T-cell (primary cell): ENCODE measurements at regions not wholly inside any gene's neighbourhood (a gene's known extent, or its start where the extent isn't known, plus 50 kb on each side); places are given as distances from the start of the nearest gene placed in this dataset.

Experiments
- ATAC-seq, 4 experiments: fragments of 200-7000 bp in 3 of 4; fragments of 150-1000 bp in 1 of 4; cut with Tn5 transposase; replicated peaks in 1 of 4; 1 replicate in 3 of 4; 2 replicates in 1 of 4; pipeline ENCODE4 v1.10.0; 2021; ENCODE audit warnings: moderate library complexity in 3 of 4, mild to moderate bottlenecking in 2 of 4, moderate number of reproducible peaks in 1 of 4
- CTCF ChIA-PET, 2 donors: fragments of 300-600 bp; sonication (Branson Sonifier 250); formaldehyde crosslinking; loops; one replicate each; lab custom pipeline; 2022; ENCODE audit warnings: antibody characterized with exemption in 2 of 2; lab: Charles Lee
- POLR2A ChIA-PET, 2 donors: fragments of 300-600 bp; sonication (Branson Sonifier 250); formaldehyde crosslinking; loops; one replicate each; lab custom pipeline; 2022; ENCODE audit warnings: antibody characterized with exemption in 2 of 2; lab: Charles Lee
- DNase-seq, 35 experiments: peaks; one replicate each; pipeline versions ENCODE4 v3.0.0 to v3.0.0-alpha.2; 2013 to 2023
- H3K27ac ChIP-seq: one replicate; pipeline ENCODE4 v1.5.1; 2013; ENCODE audit warnings: low read length
- H3K27me3 ChIP-seq, 2 experiments: replicated peaks in 1 of 2; 1 replicate in 1 of 2; 2 replicates in 1 of 2; pipeline versions ENCODE4 v1.6.1 to v1.7.0; 2013; ENCODE audit warnings: low read length in 1 of 2, mixed read lengths in 1 of 2; ENCODE audit not compliant: control insufficient read depth in 2 of 2, insufficient read depth in 2 of 2; ENCODE audit errors: extremely low read depth in 1 of 2
- H3K36me3 ChIP-seq, 2 donors: 1 replicate in 1 of 2; 2 replicates in 1 of 2; pipeline versions ENCODE4 v1.6.1 to v1.7.0; 2013; ENCODE audit warnings: low read length in 1 of 2; ENCODE audit not compliant: control insufficient read depth in 2 of 2, insufficient read depth in 1 of 2; ENCODE audit errors: extremely low read depth in 1 of 2
- H3K4me1 ChIP-seq, 2 experiments: 1 replicate in 1 of 2; 2 replicates in 1 of 2; pipeline versions ENCODE4 v1.6.1 to v1.7.0; 2013; ENCODE audit warnings: low read length in 2 of 2, mixed read lengths in 1 of 2; ENCODE audit not compliant: insufficient read depth in 2 of 2, control insufficient read depth in 1 of 2; ENCODE audit errors: extremely low read depth in 1 of 2
- H3K4me3 ChIP-seq, 2 donors: 1 replicate in 1 of 2; 2 replicates in 1 of 2; pipeline versions ENCODE4 v1.5.1 to v1.7.0; 2013; ENCODE audit warnings: mild to moderate bottlenecking in 2 of 2, low read length in 1 of 2, moderate library complexity in 1 of 2; ENCODE audit not compliant: control insufficient read depth in 1 of 2; ENCODE audit errors: extremely low read depth in 1 of 2
- H3K9me3 ChIP-seq: 2 replicates; pipeline ENCODE4 v1.7.0; 2013
- H3K27ac Mint-ChIP-seq, 2 donors: one replicate each; pipeline ENCODE4 v1.8.0; 2020 to 2021; ENCODE audit warnings: mild to moderate bottlenecking in 2 of 2, mixed read lengths in 2 of 2
- H3K27me3 Mint-ChIP-seq, 2 donors: one replicate each; pipeline ENCODE4 v1.8.0; 2021 to 2022; ENCODE audit warnings: mixed read lengths in 2 of 2
- H3K36me3 Mint-ChIP-seq: one replicate; pipeline ENCODE4 v1.8.0; 2021; ENCODE audit warnings: mixed read lengths
- H3K4me1 Mint-ChIP-seq, 3 donors: one replicate each; pipeline ENCODE4 v1.8.0; 2020 to 2022; ENCODE audit warnings: mixed read lengths in 3 of 3, mild to moderate bottlenecking in 1 of 3
- H3K4me3 Mint-ChIP-seq, 3 donors: one replicate each; pipeline ENCODE4 v1.8.0; 2020 to 2022; ENCODE audit warnings: mild to moderate bottlenecking in 3 of 3, mixed read lengths in 3 of 3, moderate library complexity in 3 of 3
- H3K9me3 Mint-ChIP-seq, 3 donors: one replicate each; pipeline ENCODE4 v1.8.0; 2020 to 2022; ENCODE audit warnings: mixed read lengths in 3 of 3
- WGBS: methylation state at CpG from one replicate; pipeline ENCODE4 v1.1.5; 2013; ENCODE audit warnings: missing lambda C conversion rate; ENCODE audit not compliant: insufficient coverage; 5-methylcytosine and 5-hydroxymethylcytosine counted together

GRCh38 chr6:104629826-104630225, 229.9 kb downstream of the HACE1 start:
- Histone ChIP-seq H3K4me3 (no peak overlapping the region), H3K27me3 (peaks cover 0 to 3% of the 10 kb centered on the region in 2 experiments), H3K36me3 (no peaks in the 10 kb centered on the region), H3K9me3 (no peaks in the 10 kb centered on the region), H3K27ac (no peak overlapping the region), H3K4me1 (no peaks in the 10 kb centered on the region)
- H3K4me3 Mint-ChIP-seq: no peak overlapping the region
- DNase-seq: no peak
- H3K4me1 Mint-ChIP-seq: no peaks in the 10 kb centered on the region
- no peaks in the 10 kb centered on the region for H3K9me3 Mint-ChIP-seq
- WGBS: no CpG with 5 or more reads among the region's 4 CpGs
- H3K27me3 Mint-ChIP-seq: peaks cover 0 to 13% of the 10 kb centered on the region in 2 donors
- no peaks in the 10 kb centered on the region for H3K36me3 Mint-ChIP-seq
- ATAC-seq: no peak
- H3K27ac Mint-ChIP-seq: no peak overlapping the region
- CTCF ChIA-PET: no interaction called here
- POLR2A ChIA-PET: no interaction called here

GRCh38 chr6:104625536-104625935, 234.2 kb downstream of the HACE1 start:
- no peaks in the 10 kb centered on the region for H3K36me3 Mint-ChIP-seq
- no peaks in the 10 kb centered on the region for H3K36me3 ChIP-seq
- ATAC-seq (no peak), DNase-seq (no peak)
- no peak overlapping the region for H3K4me3 Mint-ChIP-seq
- H3K27me3 ChIP-seq: peaks cover 0 to 3% of the 10 kb centered on the region in 2 experiments
- H3K4me3 ChIP-seq: no peak overlapping the region
- no peaks in the 10 kb centered on the region for H3K9me3 ChIP-seq
- no peaks in the 10 kb centered on the region for H3K9me3 Mint-ChIP-seq
- H3K27me3 Mint-ChIP-seq: peaks cover 0 to 10% of the 10 kb centered on the region in 2 donors
- H3K27ac ChIP-seq: no peak overlapping the region
- ChIA-PET CTCF (no interaction called here), POLR2A (no interaction called here)
- no peaks in the 10 kb centered on the region for H3K4me1 ChIP-seq
- H3K4me1 Mint-ChIP-seq: peaks cover 6 to 7% (median 7%) of the 10 kb centered on the region in 3 donors
- H3K27ac Mint-ChIP-seq: no peak overlapping the region
- WGBS: 79% methylated on average over 4 of the region's 5 CpGs

GRCh38 chr6:104623052-104623690, 236.5 kb downstream of the HACE1 start:
- ChIA-PET CTCF (no interaction called here), POLR2A (no interaction called here)
- peaks cover 0 to 3% of the 10 kb centered on the region in 2 experiments for H3K27me3 ChIP-seq
- H3K9me3 Mint-ChIP-seq: no peaks in the 10 kb centered on the region
- no peak overlapping the region for H3K27ac ChIP-seq
- DNase-seq (no peak), ATAC-seq (peak in 1 of 4 experiments; percentile 45)
- H3K9me3 ChIP-seq: no peaks in the 10 kb centered on the region
- H3K27me3 Mint-ChIP-seq: peaks cover 0 to 10% of the 10 kb centered on the region in 2 donors
- no peak overlapping the region for H3K27ac Mint-ChIP-seq
- H3K36me3 Mint-ChIP-seq: no peaks in the 10 kb centered on the region
- H3K4me3 ChIP-seq: no peak overlapping the region
- H3K4me3 Mint-ChIP-seq: peak overlapping the region in 2 of 3 donors; percentile 43 to 55
- no peaks in the 10 kb centered on the region for H3K4me1 ChIP-seq
- peaks cover 6 to 7% (median 7%) of the 10 kb centered on the region in 3 donors for H3K4me1 Mint-ChIP-seq
- WGBS: 11% methylated on average over 6 of the region's 9 CpGs
- no peaks in the 10 kb centered on the region for H3K36me3 ChIP-seq

- POLR2A ChIA-PET: no interaction called here
- no peak overlapping the region for H3K27ac ChIP-seq
- Mint-ChIP-seq H3K36me3 (no peaks in the 10 kb centered on the region), H3K27me3 (peaks cover 0 to 4% of the 10 kb centered on the region in 2 donors), H3K27ac (no peak overlapping the region), H3K4me3 (no peak overlapping the region), H3K4me1 (peaks cover 6 to 7% (median 7%) of the 10 kb centered on the region in 3 donors), H3K9me3 (no peaks in the 10 kb centered on the region)
- peaks cover 0 to 3% of the 10 kb centered on the region in 2 experiments for H3K27me3 ChIP-seq
- no peaks in the 10 kb centered on the region for H3K4me1 ChIP-seq
- H3K9me3 ChIP-seq: no peaks in the 10 kb centered on the region
- CTCF ChIA-PET: no interaction called here
- WGBS: no CpG with 5 or more reads among the region's 2 CpGs
- ATAC-seq (no peak), DNase-seq (no peak)
- H3K4me3 ChIP-seq: no peak overlapping the region
- H3K36me3 ChIP-seq: no peaks in the 10 kb centered on the region
Measured at GRCh38 chr6:104621396-104621795, 238.3 kb downstream of the HACE1 start.

- H3K27me3 ChIP-seq: no peaks in the 10 kb centered on the region
- H3K27ac ChIP-seq: no peak overlapping the region
- no peak overlapping the region for H3K4me3 Mint-ChIP-seq
- H3K4me1 ChIP-seq: no peaks in the 10 kb centered on the region
- no peaks in the 10 kb centered on the region for H3K36me3 Mint-ChIP-seq
- WGBS: 89% methylated on average over 4 of the region's 4 CpGs
- no peak overlapping the region for H3K27ac Mint-ChIP-seq
- H3K4me3 ChIP-seq: no peak overlapping the region
- ChIA-PET POLR2A (no interaction called here), CTCF (interaction anchor here in 1 of 2 donors (0.6 kb wide), 1 partner anchor 172 kb away, joined by 4 read pairs; no protein-coding TSS in a partner anchor)
- no peaks in the 10 kb centered on the region for H3K36me3 ChIP-seq
- peaks cover 0 to 4% of the 10 kb centered on the region in 2 donors for H3K27me3 Mint-ChIP-seq
- H3K4me1 Mint-ChIP-seq: no peaks in the 10 kb centered on the region
- H3K9me3 ChIP-seq: no peaks in the 10 kb centered on the region
- no peak for DNase-seq
- ATAC-seq: no peak
- H3K9me3 Mint-ChIP-seq: no peaks in the 10 kb centered on the region
Measured at GRCh38 chr6:104617591-104617990, 242.1 kb downstream of the HACE1 start.

- no peak overlapping the region for H3K27ac Mint-ChIP-seq
- WGBS: no CpG with 5 or more reads among the region's 1 CpG
- Histone ChIP-seq H3K27me3 (no peaks in the 10 kb centered on the region), H3K4me1 (no peaks in the 10 kb centered on the region), H3K4me3 (no peak overlapping the region), H3K9me3 (no peaks in the 10 kb centered on the region), H3K27ac (no peak overlapping the region), H3K36me3 (no peaks in the 10 kb centered on the region)
- H3K4me3 Mint-ChIP-seq: no peak overlapping the region
- ChIA-PET POLR2A (interaction anchor here in 1 of 2 donors (0.7 kb wide), 1 partner anchor 15 kb away, joined by 6 read pairs; no protein-coding TSS in a partner anchor), CTCF (interaction anchor here in 1 of 2 donors (0.7 kb wide), 1 partner anchor 13 kb away, joined by 9 read pairs; no protein-coding TSS in a partner anchor)
- DNase-seq: no peak
- no peak for ATAC-seq
- H3K27me3 Mint-ChIP-seq: peaks cover 0 to 4% of the 10 kb centered on the region in 2 donors
- H3K36me3 Mint-ChIP-seq: no peaks in the 10 kb centered on the region
- no peaks in the 10 kb centered on the region for H3K9me3 Mint-ChIP-seq
- H3K4me1 Mint-ChIP-seq: no peaks in the 10 kb centered on the region
Measured at GRCh38 chr6:104614394-104614793, 245.3 kb downstream of the HACE1 start.
